HG02870 (cell line): ENCODE measurements at regions not wholly inside any gene's neighbourhood (a gene's known extent, or its start where the extent isn't known, plus 50 kb on each side); places are given as distances from the start of the nearest gene placed in this dataset.

Experiments used
- ATAC-seq: cut with Tn5 transposase; IDR thresholded peaks from one replicate; pipeline ENCODE4 v1.9.1; 2021; ENCODE audit warnings: mild to moderate bottlenecking, moderate library complexity; ENCODE audit not compliant: unreplicated experiment

- no peak for ATAC-seq
Measured at GRCh38 chr12:58557661-58558060, 362.6 kb downstream of the LRIG3 start.

GRCh38 chr12:58563621-58564020 is 356.7 kb downstream of the LRIG3 start:
- no peak for ATAC-seq

GRCh38 chr12:58564721-58565120 is 355.6 kb downstream of the LRIG3 start:
- no peak for ATAC-seq

GRCh38 chr12:58566599-58566998 is 353.7 kb downstream of the LRIG3 start:
- no peak for ATAC-seq

GRCh38 chr12:58567189-58567588 is 353.1 kb downstream of the LRIG3 start:
- ATAC-seq = no peak

GRCh38 chr12:58570411-58570810 is 349.9 kb downstream of the LRIG3 start:
- no peak for ATAC-seq

GRCh38 chr12:58575256-58575655 is 345.0 kb downstream of the LRIG3 start:
- ATAC-seq = no peak

GRCh38 chr12:58576081-58576480 is 344.2 kb downstream of the LRIG3 start:
- ATAC-seq = no peak

GRCh38 chr12:58576916-58577315 is 343.4 kb downstream of the LRIG3 start:
- ATAC-seq = no peak

GRCh38 chr12:58580095-58580494 is 340.2 kb downstream of the LRIG3 start:
- ATAC-seq = no peak

GRCh38 chr12:58583529-58583928 is 336.8 kb downstream of the LRIG3 start:
- ATAC-seq = no peak

GRCh38 chr12:58583940-58584339 is 336.4 kb downstream of the LRIG3 start:
- ATAC-seq = no peak

- no peak for ATAC-seq
Measured at GRCh38 chr12:58584880-58585279, 335.4 kb downstream of the LRIG3 start.

- ATAC-seq = no peak
Measured at GRCh38 chr12:58586762-58587161, 333.5 kb downstream of the LRIG3 start.

- ATAC-seq = no peak
Measured at GRCh38 chr12:58588770-58589169, 331.5 kb downstream of the LRIG3 start.

- no peak for ATAC-seq
Measured at GRCh38 chr12:58592475-58593207, 327.7 kb downstream of the LRIG3 start.

GRCh38 chr12:58593557-58594304 is 326.6 kb downstream of the LRIG3 start:
- ATAC-seq = no peak

- ATAC-seq = no peak
Measured at GRCh38 chr12:58596381-58596780, 323.9 kb downstream of the LRIG3 start.

GRCh38 chr12:58601529-58601928 is 318.8 kb downstream of the LRIG3 start:
- no peak for ATAC-seq

- no peak for ATAC-seq
Measured at GRCh38 chr12:58602179-58602578, 318.1 kb downstream of the LRIG3 start.

GRCh38 chr12:58602736-58603135 is 317.6 kb downstream of the LRIG3 start:
- ATAC-seq = no peak

- no peak for ATAC-seq
Measured at GRCh38 chr12:58607805-58608204, 312.5 kb downstream of the LRIG3 start.
